HG03139 (cell line): ENCODE measurements at regions not wholly inside any gene's neighbourhood (a gene's known extent, or its start where the extent isn't known, plus 50 kb on each side); places are given as distances from the start of the nearest gene placed in this dataset.
"Not testable (repeated sequence)": the region's sequence is repeated elsewhere in the genome, so short reads cannot be mapped to it uniquely, and the experiment has no call there.

Experiments used
- ATAC-seq: cut with Tn5 transposase; IDR thresholded peaks from one replicate; pipeline ENCODE4 v1.9.1; 2021; ENCODE audit not compliant: unreplicated experiment

- no peak for ATAC-seq
These were observed 102.1 kb upstream of the FAT3 start for GRCh38 chr11:92122561-92122960.

GRCh38 chr11:92111287-92111686 is 113.3 kb upstream of the FAT3 start:
- ATAC-seq: no peak

- ATAC-seq: no peak
These were observed 115.2 kb upstream of the FAT3 start for GRCh38 chr11:92109466-92109865.

GRCh38 chr11:92107331-92107730 is 117.3 kb upstream of the FAT3 start:
- no peak for ATAC-seq

- ATAC-seq: no peak
These were observed 120.3 kb upstream of the FAT3 start for GRCh38 chr11:92104349-92104748.

GRCh38 chr11:92101920-92102319 is 122.7 kb upstream of the FAT3 start:
- ATAC-seq: no peak

GRCh38 chr11:92099183-92099582 is 125.4 kb upstream of the FAT3 start:
- ATAC-seq: no peak

GRCh38 chr11:92098172-92098571 is 126.4 kb upstream of the FAT3 start:
- ATAC-seq: no peak

- no peak for ATAC-seq
These were observed 136.7 kb upstream of the FAT3 start for GRCh38 chr11:92087725-92088537.

GRCh38 chr11:92083123-92083522 is 141.5 kb upstream of the FAT3 start:
- no peak for ATAC-seq

GRCh38 chr11:92082652-92083051 is 142.0 kb upstream of the FAT3 start:
- ATAC-seq: no peak

- ATAC-seq: not testable (repeated sequence)
These were observed 150.1 kb upstream of the FAT3 start for GRCh38 chr11:92074498-92074897.

GRCh38 chr11:92071660-92072059 is 153.0 kb upstream of the FAT3 start:
- no peak for ATAC-seq

- ATAC-seq: no peak
These were observed 154.4 kb upstream of the FAT3 start for GRCh38 chr11:92070026-92070889.

- ATAC-seq: no peak
These were observed 157.6 kb upstream of the FAT3 start for GRCh38 chr11:92067016-92067415.

- ATAC-seq: no peak
These were observed 163.1 kb upstream of the FAT3 start for GRCh38 chr11:92061456-92062062.

- ATAC-seq: no peak
These were observed 166.7 kb upstream of the FAT3 start for GRCh38 chr11:92057849-92058442.

GRCh38 chr11:92053216-92053615 is 171.4 kb upstream of the FAT3 start:
- ATAC-seq: no peak

GRCh38 chr11:92050305-92050704 is 174.3 kb upstream of the FAT3 start:
- no peak for ATAC-seq

GRCh38 chr11:92048415-92048814 is 176.2 kb upstream of the FAT3 start:
- ATAC-seq: no peak

- ATAC-seq: no peak
These were observed 178.5 kb upstream of the FAT3 start for GRCh38 chr11:92046103-92046502.
